Mesenchymal stem cell (in vitro differentiated cells and primary cell): ENCODE measurements at regions not wholly inside any gene's neighbourhood (a gene's known extent, or its start where the extent isn't known, plus 50 kb on each side); places are given as distances from the start of the nearest gene placed in this dataset.

Experiments
- DNase-seq: peaks from one replicate; pipeline ENCODE4 v3.0.0-alpha.2; 2013
- H2AFZ ChIP-seq: one replicate; pipeline ENCODE4 v1.6.1; 2013; ENCODE audit warnings: low read depth, mild to moderate bottlenecking, control low read depth, inconsistent platforms, low read length, moderate library complexity
- H2AK5ac ChIP-seq: 2 replicates; pipeline ENCODE4 v1.6.1; 2013; ENCODE audit warnings: low read length, moderate library complexity, mild to moderate bottlenecking, inconsistent platforms; ENCODE audit not compliant: severe bottlenecking
- H2BK120ac ChIP-seq: one replicate; pipeline ENCODE4 v1.6.1; 2013; ENCODE audit warnings: low read depth, mild to moderate bottlenecking, inconsistent platforms, low read length, moderate library complexity
- H2BK12ac ChIP-seq, 2 experiments: one replicate each; pipeline ENCODE4 v1.6.1; 2013; ENCODE audit warnings: inconsistent platforms in 2 of 2, low read length in 2 of 2, mild to moderate bottlenecking in 2 of 2, moderate library complexity in 2 of 2, control low read depth in 1 of 2
- H2BK15ac ChIP-seq: one replicate; pipeline ENCODE4 v1.6.1; 2013; ENCODE audit warnings: mild to moderate bottlenecking, low read depth, inconsistent platforms; ENCODE audit not compliant: poor library complexity, severe bottlenecking
- H2BK5ac ChIP-seq: 2 replicates; pipeline ENCODE4 v1.6.1; 2013; ENCODE audit warnings: low read depth, mild to moderate bottlenecking, low read length, control low read depth, inconsistent platforms; ENCODE audit not compliant: poor library complexity, severe bottlenecking
- H3K14ac ChIP-seq, 2 experiments: one replicate each; pipeline ENCODE4 v1.6.1; 2013; ENCODE audit warnings: inconsistent platforms in 2 of 2, low read length in 2 of 2, control low read depth in 1 of 2, mild to moderate bottlenecking in 1 of 2, moderate library complexity in 1 of 2
- H3K18ac ChIP-seq, 2 experiments: one replicate each; pipeline ENCODE4 v1.6.1; 2013; ENCODE audit warnings: inconsistent platforms in 2 of 2, low read length in 2 of 2, control low read depth in 1 of 2, low read depth in 1 of 2, mild to moderate bottlenecking in 1 of 2
- H3K23ac ChIP-seq, 2 experiments: one replicate each; pipeline ENCODE4 v1.6.1; 2013; ENCODE audit warnings: inconsistent platforms in 2 of 2, low read length in 2 of 2, mild to moderate bottlenecking in 2 of 2, moderate library complexity in 2 of 2, control low read depth in 1 of 2
- H3K27ac ChIP-seq: 2 replicates; pipeline ENCODE4 v1.5.1; 2013; ENCODE audit warnings: mild to moderate bottlenecking, moderate library complexity, low read length, control low read depth, inconsistent platforms; ENCODE audit not compliant: poor library complexity, severe bottlenecking
- H3K27me3 ChIP-seq, 2 experiments: 2 replicates each; pipeline versions ENCODE4 v1.6.1 to v1.7.0; 2013; ENCODE audit warnings: low read length in 2 of 2, mild to moderate bottlenecking in 2 of 2, moderate library complexity in 2 of 2, control low read depth in 1 of 2, inconsistent platforms in 1 of 2; ENCODE audit not compliant: control insufficient read depth in 1 of 2, insufficient read depth in 1 of 2
- H3K36me3 ChIP-seq, 2 experiments: 2 replicates each; pipeline versions ENCODE4 v1.6.1 to v1.7.0; 2013; ENCODE audit warnings: low read length in 2 of 2, control low read depth in 1 of 2, inconsistent platforms in 1 of 2, low read depth in 1 of 2, mild to moderate bottlenecking in 1 of 2; ENCODE audit not compliant: insufficient read depth in 2 of 2, control insufficient read depth in 1 of 2
- H3K4ac ChIP-seq, 2 experiments: one replicate each; pipeline ENCODE4 v1.6.1; 2013; ENCODE audit warnings: inconsistent platforms in 2 of 2, low read length in 2 of 2, mild to moderate bottlenecking in 2 of 2, moderate library complexity in 2 of 2, control low read depth in 1 of 2, low read depth in 1 of 2
- H3K4me1 ChIP-seq: 2 replicates; pipeline ENCODE4 v1.6.1; 2013; ENCODE audit warnings: low read depth, low read length, control low read depth; ENCODE audit not compliant: control insufficient read depth, insufficient read depth
- H3K4me2 ChIP-seq: 2 replicates; pipeline ENCODE4 v1.6.1; 2013; ENCODE audit warnings: low read length, mild to moderate bottlenecking, inconsistent platforms; ENCODE audit not compliant: poor library complexity, severe bottlenecking
- H3K4me3 ChIP-seq, 2 experiments: 2 replicates each; pipeline versions ENCODE4 v1.5.1 to v1.7.0; 2013; ENCODE audit warnings: low read length in 2 of 2, mild to moderate bottlenecking in 2 of 2, control low read depth in 1 of 2, low read depth in 1 of 2; ENCODE audit not compliant: insufficient read depth in 1 of 2
- H3K79me1 ChIP-seq: replicated peaks from 2 replicates; pipeline ENCODE4 v1.6.1; 2013; ENCODE audit warnings: mild to moderate bottlenecking, control low read depth, low read length, inconsistent platforms; ENCODE audit not compliant: poor library complexity, severe bottlenecking
- H3K9ac ChIP-seq: 2 replicates; pipeline ENCODE4 v1.7.0; 2013; ENCODE audit warnings: mild to moderate bottlenecking, low read length, moderate library complexity
- H3K9me3 ChIP-seq: 2 replicates; pipeline ENCODE4 v1.7.0; 2013; ENCODE audit warnings: mild to moderate bottlenecking, low read length; ENCODE audit not compliant: control insufficient read depth
- H4K8ac ChIP-seq: one replicate; pipeline ENCODE4 v1.6.1; 2013; ENCODE audit warnings: inconsistent platforms, mild to moderate bottlenecking, low read length, moderate library complexity
- H4K91ac ChIP-seq: one replicate; pipeline ENCODE4 v1.6.1; 2013; ENCODE audit warnings: mild to moderate bottlenecking, low read length, inconsistent platforms
- WGBS: methylation state at CpG from one replicate; pipeline ENCODE4 v1.1.7; 2013; ENCODE audit warnings: mixed read lengths; 5-methylcytosine and 5-hydroxymethylcytosine counted together

- peak overlapping the region; percentile 20 for H4K91ac ChIP-seq
Measured at GRCh38 chr22:49717322-49717919, 110.3 kb downstream of the BRD1 start.

GRCh38 chr22:49716441-49716840, 111.2 kb downstream of the BRD1 start:
- no peak overlapping the region for H3K14ac ChIP-seq
- H3K4me1 ChIP-seq, result peaks cover 1% of the 10 kb centered on the region
- 65% methylated on average over 12 of the region's 12 CpGs for WGBS
- H3K4ac ChIP-seq, result no peak overlapping the region
- no peaks in the 10 kb centered on the region for H3K79me1 ChIP-seq
- H3K23ac ChIP-seq, result no peak overlapping the region
- no peak overlapping the region for H3K18ac ChIP-seq
- H2BK120ac ChIP-seq, result no peak overlapping the region
- no peak overlapping the region for H3K9ac ChIP-seq
- H3K4me3 ChIP-seq, result no peak overlapping the region
- H2BK12ac ChIP-seq, result no peak overlapping the region
- no peak for DNase-seq
- no peak overlapping the region for H4K8ac ChIP-seq
- no peak overlapping the region for H4K91ac ChIP-seq
- no peak overlapping the region for H2BK15ac ChIP-seq
- H3K27me3 ChIP-seq, result peaks cover 0 to 7% of the 10 kb centered on the region in 2 experiments
- no peak overlapping the region for H3K4me2 ChIP-seq
- H2AFZ ChIP-seq, result no peak overlapping the region
- no peaks in the 10 kb centered on the region for H3K9me3 ChIP-seq
- H2BK5ac ChIP-seq, result no peak overlapping the region
- H3K27ac ChIP-seq, result no peak overlapping the region
- H2AK5ac ChIP-seq, result no peak overlapping the region
- no peaks in the 10 kb centered on the region for H3K36me3 ChIP-seq

More at GRCh38 chr22:49717322-49717919, 110.3 kb downstream of the BRD1 start:
- DNase-seq, result no peak
- Histone ChIP-seq H2AFZ (no peak overlapping the region), H2AK5ac (no peak overlapping the region), H3K9me3 (no peaks in the 10 kb centered on the region), H2BK12ac (no peak overlapping the region), H3K4ac (no peak overlapping the region), H2BK5ac (no peak overlapping the region), H3K79me1 (no peaks in the 10 kb centered on the region), H4K8ac (no peak overlapping the region), H3K4me3 (no peak overlapping the region), H3K9ac (no peak overlapping the region), H3K27me3 (peaks cover 2 to 5% of the 10 kb centered on the region in 2 experiments), H3K14ac (no peak overlapping the region), H3K18ac (no peak overlapping the region), H3K27ac (no peak overlapping the region), H3K23ac (no peak overlapping the region), H3K36me3 (no peaks in the 10 kb centered on the region), H3K4me2 (no peak overlapping the region), H2BK15ac (no peak overlapping the region), H2BK120ac (no peak overlapping the region), H3K4me1 (peaks cover 1% of the 10 kb centered on the region)
- 66% methylated on average over 23 of the region's 24 CpGs for WGBS

GRCh38 chr22:49715450-49715849, 112.2 kb downstream of the BRD1 start:
- no peak overlapping the region for H4K8ac ChIP-seq
- H3K9ac ChIP-seq, result no peak overlapping the region
- H3K9me3 ChIP-seq, result peaks cover 4% of the 10 kb centered on the region
- 91% methylated on average over 3 of the region's 3 CpGs for WGBS
- H3K14ac ChIP-seq, result no peak overlapping the region
- H2BK120ac ChIP-seq, result no peak overlapping the region
- DNase-seq, result no peak
- no peak overlapping the region for H2BK5ac ChIP-seq
- no peak overlapping the region for H3K27ac ChIP-seq
- H2BK15ac ChIP-seq, result no peak overlapping the region
- no peak overlapping the region for H3K23ac ChIP-seq
- H3K4me3 ChIP-seq, result no peak overlapping the region
- H3K79me1 ChIP-seq, result no peaks in the 10 kb centered on the region
- H3K36me3 ChIP-seq, result no peaks in the 10 kb centered on the region
- H3K4me1 ChIP-seq, result peaks cover 1% of the 10 kb centered on the region
- H3K18ac ChIP-seq, result no peak overlapping the region
- no peak overlapping the region for H2AFZ ChIP-seq
- no peak overlapping the region for H3K4ac ChIP-seq
- no peak overlapping the region for H4K91ac ChIP-seq
- H2BK12ac ChIP-seq, result no peak overlapping the region
- H2AK5ac ChIP-seq, result no peak overlapping the region
- H3K4me2 ChIP-seq, result no peak overlapping the region
- H3K27me3 ChIP-seq, result peaks cover 0 to 7% of the 10 kb centered on the region in 2 experiments

- Histone ChIP-seq H3K9me3 (peaks cover 21% of the 10 kb centered on the region), H3K18ac (no peak overlapping the region), H4K8ac (no peak overlapping the region), H3K4ac (no peak overlapping the region), H2BK15ac (no peak overlapping the region), H3K27ac (no peak overlapping the region), H2AFZ (no peak overlapping the region), H3K27me3 (peaks cover 0 to 7% of the 10 kb centered on the region in 2 experiments), H3K23ac (no peak overlapping the region), H2BK120ac (no peak overlapping the region), H2BK12ac (no peak overlapping the region), H3K79me1 (no peaks in the 10 kb centered on the region), H4K91ac (no peak overlapping the region), H3K4me1 (peaks cover 1% of the 10 kb centered on the region), H2BK5ac (no peak overlapping the region), H3K4me3 (no peak overlapping the region), H3K4me2 (no peak overlapping the region), H3K9ac (no peak overlapping the region), H3K36me3 (no peaks in the 10 kb centered on the region), H3K14ac (no peak overlapping the region), H2AK5ac (no peak overlapping the region)
- DNase-seq, result no peak
- whole genome bisulfite sequencing, result 86% methylated on average over 12 of the region's 15 CpGs
Measured at GRCh38 chr22:49713003-49713402, 114.7 kb downstream of the BRD1 start.
